NT2/D1 (cell line): ENCODE measurements at regions not wholly inside any gene's neighbourhood (a gene's known extent, or its start where the extent isn't known, plus 50 kb on each side); places are given as distances from the start of the nearest gene placed in this dataset.

Experiments
- SUZ12 ChIP-seq: IDR thresholded peaks from 2 replicates; pipeline ENCODE4 v1.6.1; 2011; ENCODE audit not compliant: insufficient read length, insufficient read depth; ENCODE audit errors: extremely low read depth
- ZNF274 ChIP-seq: IDR thresholded peaks from 2 replicates; pipeline ENCODE4 v1.6.1; 2011; ENCODE audit warnings: mild to moderate bottlenecking, low read depth, low read length

- no peak for TF ChIP-seq ZNF274
- no peak for TF ChIP-seq SUZ12
Measured at GRCh38 chr10:57988964-57989363, 278.7 kb downstream of the IPMK start.
